Trophoblast cell (in vitro differentiated cells and primary cell): ENCODE measurements at regions not wholly inside any gene's neighbourhood (a gene's known extent, or its start where the extent isn't known, plus 50 kb on each side); places are given as distances from the start of the nearest gene placed in this dataset.

Experiments used
- DNase-seq, 2 donors: peaks; one replicate each; pipeline ENCODE4 v3.0.0-alpha.2; 2016
- H2AFZ ChIP-seq: 2 replicates; pipeline ENCODE4 v1.6.1; 2013; ENCODE audit warnings: low read length, moderate library complexity, mild to moderate bottlenecking; ENCODE audit not compliant: insufficient read depth, poor library complexity
- H2AK5ac ChIP-seq: 2 replicates; pipeline ENCODE4 v1.6.1; 2013; ENCODE audit warnings: mild to moderate bottlenecking, low read length
- H2BK120ac ChIP-seq: 2 replicates; pipeline ENCODE4 v1.6.1; 2013; ENCODE audit warnings: low read length, mild to moderate bottlenecking, moderate library complexity; ENCODE audit not compliant: insufficient read depth, poor library complexity
- H2BK12ac ChIP-seq: 2 replicates; pipeline ENCODE4 v1.6.1; 2013; ENCODE audit warnings: mild to moderate bottlenecking, low read length, moderate library complexity
- H2BK5ac ChIP-seq: 2 replicates; pipeline ENCODE4 v1.6.1; 2013; ENCODE audit warnings: low read length, low read depth, moderate library complexity, mild to moderate bottlenecking; ENCODE audit not compliant: poor library complexity
- H3K14ac ChIP-seq: 2 replicates; pipeline ENCODE4 v1.6.1; 2013; ENCODE audit warnings: mild to moderate bottlenecking, low read length
- H3K18ac ChIP-seq: 2 replicates; pipeline ENCODE4 v1.6.1; 2013; ENCODE audit warnings: mild to moderate bottlenecking, low read length
- H3K23ac ChIP-seq: 2 replicates; pipeline ENCODE4 v1.6.1; 2013; ENCODE audit warnings: low read length
- H3K27ac ChIP-seq: 2 replicates; pipeline ENCODE4 v1.5.1; 2013; ENCODE audit warnings: low read depth, mild to moderate bottlenecking, inconsistent platforms, low read length, moderate library complexity
- H3K27me3 ChIP-seq: 2 replicates; pipeline ENCODE4 v1.6.1; 2013; ENCODE audit warnings: inconsistent platforms, mild to moderate bottlenecking, low read length, moderate library complexity; ENCODE audit not compliant: insufficient read depth
- H3K36me3 ChIP-seq, 2 experiments: 1 replicate in 1 of 2; 2 replicates in 1 of 2; pipeline ENCODE4 v1.6.1; 2013; ENCODE audit warnings: low read length in 2 of 2, mild to moderate bottlenecking in 2 of 2, moderate library complexity in 1 of 2; ENCODE audit not compliant: insufficient read depth in 2 of 2, control insufficient read depth in 1 of 2
- H3K4ac ChIP-seq: 2 replicates; pipeline ENCODE4 v1.6.1; 2013; ENCODE audit warnings: low read depth, mild to moderate bottlenecking, low read length, moderate library complexity
- H3K4me1 ChIP-seq, 2 experiments: 1 replicate in 1 of 2; 2 replicates in 1 of 2; pipeline ENCODE4 v1.6.1; 2013; ENCODE audit warnings: low read length in 2 of 2, mild to moderate bottlenecking in 2 of 2, moderate library complexity in 1 of 2; ENCODE audit not compliant: insufficient read depth in 2 of 2, control insufficient read depth in 1 of 2
- H3K4me2 ChIP-seq: 2 replicates; pipeline ENCODE4 v1.6.1; 2013; ENCODE audit warnings: inconsistent platforms, mild to moderate bottlenecking, low read length, moderate library complexity
- H3K4me3 ChIP-seq: 2 replicates; pipeline ENCODE4 v1.5.1; 2013; ENCODE audit warnings: mild to moderate bottlenecking, low read depth, low read length, inconsistent platforms
- H3K79me1 ChIP-seq: one replicate; pipeline ENCODE4 v1.6.1; 2013; ENCODE audit warnings: low read length
- H3K79me2 ChIP-seq: 2 replicates; pipeline ENCODE4 v1.6.1; 2013; ENCODE audit warnings: low read length, mild to moderate bottlenecking; ENCODE audit not compliant: control insufficient read depth, insufficient read depth, poor library complexity
- H3K9ac ChIP-seq: 2 replicates; pipeline ENCODE4 v1.6.1; 2013; ENCODE audit warnings: mild to moderate bottlenecking, low read length
- H3K9me3 ChIP-seq: 2 replicates; pipeline ENCODE4 v1.6.1; 2013; ENCODE audit warnings: low read depth, mild to moderate bottlenecking, control low read depth, inconsistent platforms, low read length; ENCODE audit not compliant: insufficient read depth
- H4K12ac ChIP-seq: 2 replicates; pipeline ENCODE4 v1.6.1; 2013; ENCODE audit warnings: low read depth, mild to moderate bottlenecking, low read length, moderate library complexity
- H4K8ac ChIP-seq: 2 replicates; pipeline ENCODE4 v1.6.1; 2013; ENCODE audit warnings: low read depth, mild to moderate bottlenecking, low read length, moderate library complexity
- H4K91ac ChIP-seq: one replicate; pipeline ENCODE4 v1.6.1; 2013; ENCODE audit warnings: low read depth, mild to moderate bottlenecking, low read length, moderate library complexity
- WGBS: extraction: QIAGEN DNeasy Blood & Tissue Kit; methylation state at CpG from one replicate; pipeline ENCODE4 v1.1.7; 2013; ENCODE audit warnings: missing lambda C conversion rate; ENCODE audit not compliant: insufficient read length, insufficient coverage; ENCODE audit errors: extremely low coverage; 5-methylcytosine and 5-hydroxymethylcytosine counted together

DNA sequence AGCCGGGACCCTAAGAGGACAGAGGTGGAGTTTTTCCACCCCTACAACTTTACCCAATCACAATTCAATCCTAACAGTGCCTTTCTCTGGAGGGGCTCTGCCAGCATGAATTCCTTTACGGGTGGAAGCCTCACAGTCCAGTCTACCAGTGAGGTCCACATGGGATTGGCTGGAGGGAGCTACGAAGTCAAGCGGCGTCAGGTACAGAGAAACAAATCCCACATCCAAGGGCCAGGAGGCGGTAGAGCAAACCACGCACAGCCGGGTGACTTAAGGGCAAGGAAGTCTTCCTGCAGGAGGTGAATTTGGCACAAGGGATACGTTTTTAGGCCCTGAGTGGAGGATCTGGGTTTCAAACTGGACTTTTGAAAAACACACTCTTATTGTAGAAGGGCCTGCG lies 199.6 kb downstream of the UQCRFS1 start:
- Histone ChIP-seq H3K9me3 (no peaks in the 10 kb centered on the region), H3K36me3 (no peaks in the 10 kb centered on the region), H3K4ac (no peak overlapping the region), H3K18ac (no peak overlapping the region), H3K27ac (no peak overlapping the region), H2AK5ac (no peak overlapping the region), H3K14ac (no peak overlapping the region), H3K23ac (no peak overlapping the region), H3K9ac (no peak overlapping the region), H3K79me1 (no peaks in the 10 kb centered on the region), H4K91ac (no peak overlapping the region), H4K8ac (no peak overlapping the region), H3K4me3 (no peak overlapping the region), H2BK12ac (no peak overlapping the region), H3K4me2 (no peak overlapping the region), H4K12ac (no peak overlapping the region), H3K27me3 (no peaks in the 10 kb centered on the region), H3K79me2 (no peaks in the 10 kb centered on the region), H2AFZ (no peak overlapping the region), H2BK5ac (no peak overlapping the region), H3K4me1 (no peaks in the 10 kb centered on the region), H2BK120ac (no peak overlapping the region)
- no CpG with 5 or more reads among the region's 10 CpGs for WGBS
- no peak for DNase-seq

DNA sequence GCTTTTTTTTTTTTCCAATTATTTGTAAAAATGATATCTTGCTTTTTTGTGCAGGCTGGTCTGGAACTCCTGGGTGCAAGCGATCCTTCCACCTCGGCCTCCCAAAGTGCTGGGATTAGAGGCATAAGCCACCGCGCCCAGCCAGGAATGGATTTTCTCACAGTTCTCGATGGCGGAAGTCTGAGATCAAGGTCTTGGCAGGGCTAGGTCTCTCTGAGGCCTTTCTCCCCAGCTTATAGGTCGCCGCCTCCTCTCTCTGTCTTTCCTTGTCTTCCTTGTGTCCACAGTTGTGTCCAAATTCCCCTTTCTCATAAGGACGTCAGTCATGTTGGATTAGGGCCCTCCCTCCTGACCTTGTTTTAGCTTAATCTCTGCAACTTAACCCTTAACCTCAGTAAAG lies 200.5 kb downstream of the UQCRFS1 start:
- no peak overlapping the region for H2BK5ac ChIP-seq
- H3K27ac ChIP-seq: no peak overlapping the region
- no peak overlapping the region for H3K23ac ChIP-seq
- H4K12ac ChIP-seq: no peak overlapping the region
- no peak overlapping the region for H4K8ac ChIP-seq
- H2AK5ac ChIP-seq: no peak overlapping the region
- H2AFZ ChIP-seq: no peak overlapping the region
- H3K4me1 ChIP-seq: no peaks in the 10 kb centered on the region
- no peaks in the 10 kb centered on the region for H3K27me3 ChIP-seq
- no peak overlapping the region for H2BK12ac ChIP-seq
- H3K9me3 ChIP-seq: no peaks in the 10 kb centered on the region
- no peak overlapping the region for H3K4ac ChIP-seq
- H3K79me1 ChIP-seq: no peaks in the 10 kb centered on the region
- no peak overlapping the region for H3K4me3 ChIP-seq
- no peak for DNase-seq
- no peak overlapping the region for H3K18ac ChIP-seq
- no peaks in the 10 kb centered on the region for H3K36me3 ChIP-seq
- no peak overlapping the region for H4K91ac ChIP-seq
- no peak overlapping the region for H3K14ac ChIP-seq
- no peak overlapping the region for H3K9ac ChIP-seq
- H2BK120ac ChIP-seq: no peak overlapping the region
- no CpG with 5 or more reads among the region's 9 CpGs for WGBS
- H3K4me2 ChIP-seq: no peak overlapping the region
- H3K79me2 ChIP-seq: no peaks in the 10 kb centered on the region

- no peak for DNase-seq
- Histone ChIP-seq H2BK120ac (no peak overlapping the region), H3K4ac (no peak overlapping the region), H3K4me1 (no peaks in the 10 kb centered on the region), H3K4me3 (no peak overlapping the region), H3K9me3 (no peaks in the 10 kb centered on the region), H3K9ac (no peak overlapping the region), H4K12ac (no peak overlapping the region), H3K79me2 (no peaks in the 10 kb centered on the region), H4K91ac (no peak overlapping the region), H2BK12ac (no peak overlapping the region), H2BK5ac (no peak overlapping the region), H3K36me3 (no peaks in the 10 kb centered on the region), H3K14ac (no peak overlapping the region), H3K18ac (no peak overlapping the region), H4K8ac (no peak overlapping the region), H3K4me2 (no peak overlapping the region), H3K23ac (no peak overlapping the region), H2AFZ (no peak overlapping the region), H3K27ac (no peak overlapping the region), H2AK5ac (no peak overlapping the region), H3K79me1 (no peaks in the 10 kb centered on the region), H3K27me3 (no peaks in the 10 kb centered on the region)
- 100% methylated on average over 1 of the region's 8 CpGs for WGBS
These were observed 202.7 kb downstream of the UQCRFS1 start for GRCh38 chr19:29010276-29010675.

- Histone ChIP-seq H3K27ac (no peak overlapping the region), H2BK120ac (no peak overlapping the region), H3K4me2 (no peak overlapping the region), H3K79me2 (no peaks in the 10 kb centered on the region), H4K91ac (no peak overlapping the region), H4K8ac (no peak overlapping the region), H3K27me3 (no peaks in the 10 kb centered on the region), H3K14ac (no peak overlapping the region), H3K23ac (no peak overlapping the region), H3K79me1 (no peaks in the 10 kb centered on the region), H3K9me3 (no peaks in the 10 kb centered on the region), H2BK12ac (no peak overlapping the region), H3K18ac (no peak overlapping the region), H3K36me3 (no peaks in the 10 kb centered on the region), H3K4ac (no peak overlapping the region), H4K12ac (no peak overlapping the region), H3K9ac (no peak overlapping the region), H3K4me1 (no peaks in the 10 kb centered on the region), H2AK5ac (no peak overlapping the region), H3K4me3 (no peak overlapping the region), H2BK5ac (no peak overlapping the region), H2AFZ (no peak overlapping the region)
- no CpG with 5 or more reads among the region's 8 CpGs for WGBS
- DNase-seq: no peak
These were observed 206.8 kb downstream of the UQCRFS1 start for GRCh38 chr19:29006057-29006735.
